HG03439 (cell line): ENCODE measurements at regions not wholly inside any gene's neighbourhood (a gene's known extent, or its start where the extent isn't known, plus 50 kb on each side); places are given as distances from the start of the nearest gene placed in this dataset.
"Not testable (repeated sequence)": the region's sequence is repeated elsewhere in the genome, so short reads cannot be mapped to it uniquely, and the experiment has no call there.

ENCODE experiments used
- ATAC-seq: cut with Tn5 transposase; IDR thresholded peaks from one replicate; pipeline ENCODE4 v1.9.1; 2021; ENCODE audit warnings: mild to moderate bottlenecking, moderate library complexity; ENCODE audit not compliant: unreplicated experiment

- ATAC-seq, result no peak
Observed at GRCh38 chrY:18966001-18966400, 192.5 kb upstream of the HSFY2 start.

DNA sequence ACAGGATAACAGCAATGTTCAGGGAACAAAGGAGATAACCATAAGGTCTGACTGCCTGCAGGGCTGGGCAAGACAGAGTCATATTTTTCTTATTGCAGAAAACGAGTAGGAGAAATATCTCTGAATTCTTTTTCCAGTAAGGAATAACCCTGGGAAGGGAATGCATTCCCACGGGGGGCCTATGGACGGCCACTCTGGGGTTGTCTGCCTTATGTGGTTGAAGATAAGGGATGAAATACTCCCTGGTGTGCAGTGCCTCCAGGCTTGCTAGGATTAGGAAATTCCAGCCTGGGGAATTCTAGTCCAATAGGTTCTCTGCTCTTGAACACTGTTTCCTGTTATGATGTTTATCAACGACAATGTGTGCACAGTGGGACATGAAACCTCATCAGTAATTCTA lies 185.3 kb upstream of the HSFY2 start:
- no peak for ATAC-seq

DNA sequence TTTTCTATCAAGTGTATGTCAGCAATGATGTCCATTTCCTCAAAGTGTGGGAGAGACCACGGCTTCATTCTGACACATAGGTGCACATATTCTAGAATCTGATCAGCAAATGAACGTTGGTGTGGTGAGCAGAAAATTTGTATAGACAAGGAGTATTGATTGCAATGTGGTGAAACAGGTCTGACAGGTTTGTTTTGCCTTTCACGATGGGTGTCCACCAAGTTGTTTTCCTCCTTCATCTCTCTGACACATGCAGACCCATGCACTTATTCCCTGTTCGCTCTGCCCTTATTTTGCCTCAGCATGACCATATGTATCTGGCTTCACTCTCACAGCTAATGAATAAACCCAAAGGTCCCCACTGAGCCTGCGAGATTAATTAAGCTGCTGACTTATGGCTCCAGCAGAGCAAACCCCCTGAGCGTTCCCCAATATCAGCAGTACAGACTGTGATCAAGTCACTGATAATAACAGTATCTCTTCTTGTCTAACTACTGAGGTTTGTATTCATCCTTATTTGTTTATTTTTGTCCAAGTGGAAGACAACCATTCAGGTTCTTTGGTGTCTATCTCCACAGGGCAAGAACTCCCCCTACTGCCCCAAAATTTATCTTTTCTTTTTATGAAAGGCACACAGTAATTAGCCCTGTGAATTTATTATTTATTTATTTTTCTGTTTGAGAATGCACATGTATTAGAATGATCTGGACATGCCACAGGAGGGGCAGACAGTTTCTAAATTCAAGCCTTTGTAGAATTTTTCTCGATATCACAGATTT lies 178.3 kb upstream of the HSFY2 start:
- no peak for ATAC-seq

DNA sequence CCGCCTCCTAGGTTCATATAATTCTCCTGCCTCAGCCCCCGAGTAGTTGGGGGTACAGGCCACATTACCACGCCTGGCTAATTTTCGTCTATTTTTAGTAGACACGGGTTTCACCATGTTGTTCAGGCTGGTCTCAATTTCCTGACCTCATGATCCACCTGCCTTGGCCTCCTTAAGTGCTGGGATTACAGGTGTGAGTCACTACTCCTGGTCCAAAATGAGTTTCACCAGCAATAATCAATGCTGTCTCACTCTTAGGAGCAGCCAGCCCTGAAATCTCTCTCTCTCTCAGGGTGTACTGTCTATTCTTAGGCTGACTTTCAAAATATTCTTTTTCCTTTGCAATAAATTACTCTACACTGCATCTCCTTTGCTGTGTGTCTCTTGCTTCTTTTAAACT lies 177.5 kb upstream of the HSFY2 start:
- ATAC-seq, result no peak

DNA sequence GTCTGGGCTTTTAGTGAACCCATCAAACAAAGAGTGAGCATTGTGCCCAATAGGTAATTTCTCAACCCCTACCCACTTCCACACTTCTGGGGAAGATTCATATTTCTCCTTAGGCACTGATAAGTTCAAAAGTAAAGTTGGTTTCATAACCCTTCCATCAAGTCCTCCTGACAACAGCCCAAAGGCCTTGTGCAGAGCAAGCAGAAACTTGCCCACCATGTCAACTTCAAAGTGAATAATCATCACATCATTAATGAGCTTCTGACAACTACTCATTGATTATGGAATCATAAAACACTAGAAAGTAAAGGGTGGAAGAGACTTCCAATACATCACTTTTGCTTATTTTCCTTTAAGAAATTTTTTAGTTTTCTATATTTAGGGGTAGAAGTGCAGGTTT lies 163.3 kb upstream of the HSFY2 start:
- ATAC-seq, result no peak

DNA sequence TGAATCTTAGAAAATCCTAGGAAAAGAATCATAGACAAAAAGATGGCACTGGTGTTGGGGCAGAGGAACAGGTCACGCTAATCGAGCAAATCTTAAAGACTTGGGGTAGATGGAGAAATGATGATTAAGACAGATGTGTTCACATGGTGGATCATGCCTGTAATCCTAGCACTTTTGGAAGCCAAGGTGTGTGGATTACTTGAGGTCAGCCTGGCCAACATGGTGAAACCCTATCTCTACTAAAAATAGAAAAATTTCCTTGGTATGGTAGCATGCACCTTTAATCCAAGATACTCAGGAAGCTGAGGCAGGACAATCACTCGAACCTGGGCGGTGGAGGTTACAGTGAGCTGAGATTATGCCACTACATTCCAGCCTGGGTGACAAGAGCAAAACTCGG lies 145.7 kb upstream of the HSFY2 start:
- ATAC-seq, result no peak

GRCh38 chrY:18912846-18913245 lies 139.3 kb upstream of the HSFY2 start:
- no peak for ATAC-seq

- no peak for ATAC-seq
Observed at GRCh38 chrY:18909846-18910245, 136.3 kb upstream of the HSFY2 start.

- ATAC-seq, result not testable (repeated sequence)
Observed at GRCh38 chrY:18906198-18906597, 132.7 kb upstream of the HSFY2 start.

DNA sequence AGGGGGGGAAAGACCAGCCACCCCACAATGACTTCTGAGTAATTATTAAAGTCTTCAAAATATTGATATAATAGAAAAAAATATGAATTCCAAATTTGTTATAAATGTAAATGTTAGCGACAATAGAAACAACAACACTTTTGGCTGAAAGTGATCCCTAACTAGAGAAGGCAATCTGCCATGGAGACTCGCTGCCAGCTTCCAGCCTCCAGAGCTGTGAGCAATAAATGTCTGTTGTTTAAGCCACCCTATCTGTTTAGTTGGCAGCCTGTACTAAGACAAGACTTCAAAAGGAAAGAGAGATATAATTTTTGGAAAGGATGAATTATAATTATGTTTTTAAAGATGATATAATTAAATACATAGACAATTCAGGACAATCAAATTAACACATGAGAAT lies 130.8 kb upstream of the HSFY2 start:
- no peak for ATAC-seq

GRCh38 chrY:18891994-18892393 lies 118.5 kb upstream of the HSFY2 start:
- no peak for ATAC-seq

- no peak for ATAC-seq
Observed at GRCh38 chrY:18889548-18889947, 116.0 kb upstream of the HSFY2 start.

GRCh38 chrY:18884748-18885147 lies 111.2 kb upstream of the HSFY2 start:
- no peak for ATAC-seq

GRCh38 chrY:18869145-18869544 lies 95.6 kb upstream of the HSFY2 start:
- not testable (repeated sequence) for ATAC-seq

GRCh38 chrY:18866887-18867551 lies 93.5 kb upstream of the HSFY2 start:
- not testable (repeated sequence) for ATAC-seq

DNA sequence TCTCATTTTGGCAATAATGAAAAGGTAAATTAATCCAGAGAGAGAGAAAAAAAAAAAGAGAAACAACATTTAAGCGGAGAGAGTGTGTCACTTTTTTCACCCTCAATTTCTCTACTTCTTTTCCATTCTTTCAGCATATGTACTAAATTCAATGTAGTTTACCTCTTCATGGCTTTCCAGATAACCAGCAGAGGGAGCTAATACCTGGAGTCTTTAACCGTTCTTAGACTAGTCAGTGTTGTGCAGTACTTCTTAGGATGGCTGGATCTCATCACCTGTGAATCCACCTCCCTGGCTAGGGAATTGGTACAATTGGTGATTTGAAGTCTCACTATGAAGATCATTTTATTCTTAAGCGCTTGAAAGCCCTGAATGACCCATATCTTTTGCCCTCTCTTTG lies 87.3 kb upstream of the HSFY2 start:
- ATAC-seq, result not testable (repeated sequence)

DNA sequence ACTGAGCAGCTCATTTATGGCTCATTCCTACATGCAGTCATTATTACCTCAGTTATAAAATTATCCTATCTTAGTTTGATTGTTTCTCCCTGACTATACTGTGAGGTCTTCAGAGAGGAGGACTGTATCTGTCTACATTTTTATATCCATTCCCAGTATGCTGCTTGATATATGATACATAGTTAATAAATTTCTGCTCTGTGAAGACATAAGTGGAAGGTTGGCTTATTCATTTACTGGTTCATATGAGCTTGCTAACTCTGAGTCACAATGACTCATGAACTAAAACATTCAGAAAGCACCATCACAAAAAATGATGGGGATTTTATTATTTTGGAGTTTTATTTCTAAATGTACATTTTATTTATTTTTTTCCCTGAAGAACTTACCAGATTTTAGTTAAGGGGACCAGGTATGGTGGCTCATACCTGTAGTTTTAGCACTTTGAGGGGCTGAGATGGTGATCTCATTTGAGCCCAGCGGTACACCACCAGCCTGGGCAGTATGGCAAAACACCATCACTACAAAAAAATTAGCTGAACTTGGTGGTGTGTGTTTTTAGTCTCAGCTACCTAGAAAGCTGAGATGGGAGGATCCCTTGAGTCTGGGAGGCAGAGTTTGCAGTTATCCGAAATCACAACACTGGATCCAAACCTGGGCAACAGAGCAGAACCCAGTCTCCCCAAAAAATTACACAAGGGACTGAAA lies 85.1 kb upstream of the HSFY2 start:
- not testable (repeated sequence) for ATAC-seq

GRCh38 chrY:18855184-18855583 lies 81.6 kb upstream of the HSFY2 start:
- not testable (repeated sequence) for ATAC-seq

DNA sequence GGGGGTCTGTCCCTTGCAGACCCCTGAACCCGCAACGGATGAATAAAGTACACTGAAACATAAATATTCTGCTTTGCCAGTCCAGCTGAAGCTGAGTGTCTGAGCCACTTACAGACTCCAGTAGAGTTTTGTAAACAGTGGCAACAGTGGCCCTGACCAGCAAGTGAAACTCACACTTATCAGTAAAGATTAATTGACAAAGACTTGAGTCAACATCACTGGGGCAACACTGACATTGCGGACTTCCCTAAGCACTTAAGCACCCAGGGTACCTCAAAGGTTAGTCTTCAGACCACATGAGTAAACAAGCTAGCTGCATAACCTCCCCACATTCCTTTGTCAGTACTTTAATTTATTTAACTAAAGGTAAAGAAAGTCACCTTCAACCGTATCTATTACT lies 79.8 kb upstream of the HSFY2 start:
- not testable (repeated sequence) for ATAC-seq

GRCh38 chrY:18836643-18837042 lies 63.1 kb upstream of the HSFY2 start:
- not testable (repeated sequence) for ATAC-seq
